ENCODE measurements at regions not wholly inside any gene's neighbourhood (a gene's known extent, or its start where the extent isn't known, plus 50 kb on each side); places are given as distances from the start of the nearest gene placed in this dataset.
"Not testable (repeated sequence)": the region's sequence is repeated elsewhere in the genome, so short reads cannot be mapped to it uniquely, and the experiment has no call there.

DNA sequence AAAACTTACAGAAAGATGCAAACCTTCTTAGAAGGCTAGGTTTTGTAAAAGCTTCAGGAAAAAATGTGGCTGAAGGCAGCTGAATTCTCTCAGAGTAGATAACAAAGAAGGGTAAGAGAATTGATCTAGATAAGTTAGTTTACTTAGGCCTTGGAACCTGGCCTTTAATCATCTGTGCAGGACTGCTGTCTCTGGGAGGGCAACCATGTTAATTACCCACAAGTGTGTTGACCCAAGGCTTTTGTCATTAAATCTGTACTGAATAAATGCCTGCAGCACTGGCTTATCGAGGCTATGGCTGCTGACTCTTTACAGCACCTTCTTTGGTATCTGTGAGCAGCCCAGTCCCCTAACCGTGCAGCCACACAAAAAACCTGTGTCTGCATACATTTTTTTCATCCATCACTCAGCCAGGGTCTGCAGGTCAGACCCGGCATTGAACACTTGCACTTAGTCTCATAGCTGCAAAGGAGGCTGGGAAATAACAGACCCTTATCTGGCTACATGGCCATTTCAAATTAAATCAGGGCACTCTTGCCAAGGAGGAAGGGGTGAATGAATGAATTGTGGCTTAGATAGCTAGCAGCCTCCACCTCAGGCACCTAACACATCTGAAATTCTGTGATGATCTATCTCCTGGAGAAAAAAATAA is 86.4 kb upstream of the EPCAM start:
- Histone ChIP-seq H3K14ac (replicated peaks; ENCODE audit: low read depth, low read length) (no peak overlapping the region), H3K4me3 (ENCODE audit: insufficient read depth, low read depth, low read length) (no peak overlapping the region), H4K20me1 (ENCODE audit: insufficient read depth, low read length) (no peaks in the 10 kb centered on the region), H2AK9ac (replicated peaks; ENCODE audit: low read depth, low read length, poor library complexity) (no peak overlapping the region), H3K79me1 (ENCODE audit: low read depth in 1 of 2, low read length in 2 of 2) (no peaks in the 10 kb centered on the region), H2BK15ac (ENCODE audit: low read depth, low read length) (no peak overlapping the region), H3K4ac (ENCODE audit: low read depth, low read length) (no peak overlapping the region), H3K27me3 (ENCODE audit: control insufficient read depth, insufficient read depth, low read length) (no peaks in the 10 kb centered on the region), H3K27ac (ENCODE audit: insufficient read depth, low read length) (no peak overlapping the region), H3K9me3 (ENCODE audit: control insufficient read depth, insufficient read depth, low read length) (no peaks in the 10 kb centered on the region), H4K5ac (ENCODE audit: low read depth, low read length) (no peak overlapping the region), H3K23ac (ENCODE audit: low read depth, low read length) (no peak overlapping the region), H3K4me2 (ENCODE audit: low read depth, low read length) (no peak overlapping the region), H4K8ac (ENCODE audit: low read depth in 2 of 2, low read length in 2 of 2) (no peak overlapping the region), H2BK5ac (ENCODE audit: low read depth, low read length, poor library complexity, severe bottlenecking) (no peak overlapping the region), H4K91ac (ENCODE audit: insufficient read depth, low read depth, low read length) (no peak overlapping the region), H3K4me1 (ENCODE audit: control insufficient read depth, insufficient read depth, low read length) (peaks cover 2% of the 10 kb centered on the region; the same call in 1 of the 2 replicates), H3K18ac (ENCODE audit: low read depth, low read length) (no peak overlapping the region), H3K9me1 (ENCODE audit: insufficient read depth, low read length) (no peaks in the 10 kb centered on the region; the same call in 1 of the 2 replicates), H3K36me3 (ENCODE audit: control insufficient read depth, insufficient read depth, low read length) (no peaks in the 10 kb centered on the region), H3K9ac (ENCODE audit: low read depth, low read length) (no peak overlapping the region), H2AK5ac (ENCODE audit: low read depth, low read length) (no peak overlapping the region), H3K56ac (ENCODE audit: extremely low read depth, insufficient read depth, low read length) (no peak overlapping the region), H2BK20ac (ENCODE audit: low read depth, low read length) (no peak overlapping the region), H2AFZ (replicated peaks; ENCODE audit: low read length, poor library complexity) (no peak overlapping the region), H2BK120ac (ENCODE audit: low read depth, low read length) (no peak overlapping the region)
- dilution Hi-C loops (cut with HindIII; ENCODE audit: low sequenced_read_pairs, unreplicated experiment) (no loop called here), in situ Hi-C loops (cut with MboI; ENCODE audit: low sequenced_read_pairs) (no loop called here), intact Hi-C loops (cut with micrococcal nuclease) (no loop called here)
- POLR2A ChIA-PET (ENCODE audit: unreplicated experiment): no interaction called here
- WGBS, 2 experiments (ENCODE audit: extremely low coverage in 2 of 2, insufficient read length in 1 of 2): no CpG with 5 or more reads among the region's 3 CpGs
- DNase-seq (no peak), ATAC-seq (ENCODE audit: low read depth) (no peak)
- no TSS peak for BruUV-seq (replicated peaks)
- CTCF ChIA-PET: interaction anchor here (1.1 kb wide), 1 partner anchor 9 kb away, joined by 4 read pairs; no protein-coding TSS in a partner anchor
- TF ChIP-seq RCOR1 (IDR thresholded peaks at IDR 0.05; ENCODE audit: insufficient replicate concordance, low read length) (no peak), SMC3 (IDR thresholded peaks at IDR 0.05; ENCODE audit: low read depth, low read length) (no peak), RFX5 (IDR thresholded peaks at IDR 0.05; ENCODE audit: low read depth, low read length) (no peak), BHLHE40 (IDR thresholded peaks at IDR 0.05; ENCODE audit: low read depth, low read length) (no peak)

GRCh38 chr2:47279525-47279924 is 89.6 kb upstream of the EPCAM start:
- intact Hi-C loops (cut with micrococcal nuclease); H2AFZ ChIP-seq (replicated peaks; ENCODE audit: low read length, poor library complexity); H3K4me1 ChIP-seq (ENCODE audit: control insufficient read depth, insufficient read depth, low read length); H3K27me3 ChIP-seq (ENCODE audit: control insufficient read depth, insufficient read depth, low read length); H2AK5ac ChIP-seq (ENCODE audit: low read depth, low read length); H3K56ac ChIP-seq (ENCODE audit: extremely low read depth, insufficient read depth, low read length); DNase-seq; H3K79me1 ChIP-seq (ENCODE audit: low read depth in 1 of 2, low read length in 2 of 2); H3K14ac ChIP-seq (replicated peaks; ENCODE audit: low read depth, low read length); H3K4ac ChIP-seq (ENCODE audit: low read depth, low read length); H3K9me1 ChIP-seq (ENCODE audit: insufficient read depth, low read length); H3K27ac ChIP-seq (ENCODE audit: insufficient read depth, low read length); H2BK120ac ChIP-seq (ENCODE audit: low read depth, low read length); H4K91ac ChIP-seq (ENCODE audit: insufficient read depth, low read depth, low read length); H4K20me1 ChIP-seq (ENCODE audit: insufficient read depth, low read length); H3K18ac ChIP-seq (ENCODE audit: low read depth, low read length); H3K23ac ChIP-seq (ENCODE audit: low read depth, low read length); ATAC-seq (ENCODE audit: low read depth); H3K9me3 ChIP-seq (ENCODE audit: control insufficient read depth, insufficient read depth, low read length); H2BK15ac ChIP-seq (ENCODE audit: low read depth, low read length); H2BK5ac ChIP-seq (ENCODE audit: low read depth, low read length, poor library complexity, severe bottlenecking); H3K36me3 ChIP-seq (ENCODE audit: control insufficient read depth, insufficient read depth, low read length); in situ Hi-C loops (cut with MboI; ENCODE audit: low sequenced_read_pairs); POLR2A ChIA-PET (ENCODE audit: unreplicated experiment); BruUV-seq (replicated peaks); H4K8ac ChIP-seq (ENCODE audit: low read depth in 2 of 2, low read length in 2 of 2); H2BK20ac ChIP-seq (ENCODE audit: low read depth, low read length); H2AK9ac ChIP-seq (replicated peaks; ENCODE audit: low read depth, low read length, poor library complexity); H3K4me2 ChIP-seq (ENCODE audit: low read depth, low read length); H4K5ac ChIP-seq (ENCODE audit: low read depth, low read length); H3K4me3 ChIP-seq (ENCODE audit: insufficient read depth, low read depth, low read length); H3K9ac ChIP-seq (ENCODE audit: low read depth, low read length); dilution Hi-C loops (cut with HindIII; ENCODE audit: low sequenced_read_pairs, unreplicated experiment): not testable (repeated sequence)
- WGBS, 2 experiments (ENCODE audit: extremely low coverage in 2 of 2, insufficient read length in 1 of 2): 92% methylated on average over 2 of the region's 4 CpGs; no CpG with 5 or more reads in 1 of the 2 experiments
- CTCF ChIA-PET: interaction anchor here (0.7 kb wide), 1 partner anchor 16 kb away, joined by 7 read pairs; no protein-coding TSS in a partner anchor

Data from IMR-90 (cell line).